HPDE6-E6E7 (cell line): ENCODE measurements at regions not wholly inside any gene's neighbourhood (a gene's known extent, or its start where the extent isn't known, plus 50 kb on each side); places are given as distances from the start of the nearest gene placed in this dataset.
A peak's percentile ranks its signal among the peaks of the same experiment; 100 is the strongest.
"Not testable (repeated sequence)": the region's sequence is repeated elsewhere in the genome, so short reads cannot be mapped to it uniquely, and the experiment has no call there.

Source experiments
- DNase-seq: peaks from one replicate; pipeline ENCODE4 v3.0.0; 2011; ENCODE audit warnings: missing footprints; ENCODE audit errors: extremely low spot score

- DNase-seq = peak; percentile 31
Measured at GRCh38 chrX:111041018-111041462, 55.0 kb upstream of the PAK3 start.

- DNase-seq = peak; percentile 25
Measured at GRCh38 chrX:111040377-111041017, 55.5 kb upstream of the PAK3 start.

GRCh38 chrX:111039606-111040005, 56.4 kb upstream of the PAK3 start:
- no peak for DNase-seq

GRCh38 chrX:111035991-111036390, 60.0 kb upstream of the PAK3 start:
- DNase-seq = no peak

- DNase-seq = no peak
Measured at GRCh38 chrX:111035256-111035655, 60.7 kb upstream of the PAK3 start.

GRCh38 chrX:111022998-111023397, 73.0 kb upstream of the PAK3 start:
- not testable (repeated sequence) for DNase-seq

GRCh38 chrX:111020283-111020682, 75.7 kb upstream of the PAK3 start:
- DNase-seq = no peak

GRCh38 chrX:111013778-111014455, 82.1 kb upstream of the PAK3 start:
- DNase-seq = no peak

GRCh38 chrX:111010111-111010510, 85.9 kb upstream of the PAK3 start:
- DNase-seq = no peak

GRCh38 chrX:111009256-111009655, 86.7 kb upstream of the PAK3 start:
- no peak for DNase-seq

- no peak for DNase-seq
Measured at GRCh38 chrX:111008126-111008525, 87.9 kb upstream of the PAK3 start.

GRCh38 chrX:111007238-111007637, 88.8 kb upstream of the PAK3 start:
- no peak for DNase-seq

GRCh38 chrX:111006116-111006515, 89.9 kb upstream of the PAK3 start:
- no peak for DNase-seq

GRCh38 chrX:111005166-111005565, 90.8 kb upstream of the PAK3 start:
- no peak for DNase-seq

GRCh38 chrX:111003118-111003517, 92.9 kb upstream of the PAK3 start:
- DNase-seq = no peak

GRCh38 chrX:110992611-110993010, 103.4 kb upstream of the PAK3 start:
- DNase-seq = peak; percentile 51

- no peak for DNase-seq
Measured at GRCh38 chrX:110989869-110990268, 106.1 kb upstream of the PAK3 start.

GRCh38 chrX:110989447-110989846, 106.5 kb upstream of the PAK3 start:
- DNase-seq = no peak

- DNase-seq = no peak
Measured at GRCh38 chrX:110987292-110987691, 108.7 kb upstream of the PAK3 start.

GRCh38 chrX:110985470-110985869, 110.5 kb upstream of the PAK3 start:
- no peak for DNase-seq

GRCh38 chrX:110983024-110983423, 113.0 kb upstream of the PAK3 start:
- no peak for DNase-seq

- DNase-seq = no peak
Measured at GRCh38 chrX:110966839-110967238, 129.2 kb upstream of the PAK3 start.

GRCh38 chrX:110966091-110966454, 129.9 kb upstream of the PAK3 start:
- DNase-seq = no peak
